ENCODE measurements at regions not wholly inside any gene's neighbourhood (a gene's known extent, or its start where the extent isn't known, plus 50 kb on each side); places are given as distances from the start of the nearest gene placed in this dataset.

GRCh38 chrX:131146702-131147101, 88.6 kb downstream of the ARHGAP36 start:
- DNase-seq (no peak), ATAC-seq (no peak)
- TF ChIP-seq POLR2A (IDR thresholded peaks at IDR 0.05): no peak
- no peak for TF ChIP-seq CTCF (IDR thresholded peaks at IDR 0.05 in 4 of 5, conservative IDR thresholded peaks at IDR 0.05 in 1 of 5)
- Histone ChIP-seq H3K27me3 (no peaks in the 10 kb centered on the region), H3K36me3 (no peaks in the 10 kb centered on the region), H3K4me3 (no peak overlapping the region), H3K4me1 (no peaks in the 10 kb centered on the region), H3K9me3 (no peaks in the 10 kb centered on the region), H3K27ac (no peak overlapping the region)
- intact Hi-C loops (cut with DNase I; ENCODE audit: low total_unique reads) (no loop called here), in situ Hi-C loops (cut with MboI; ENCODE audit: low sequenced_read_pairs in 4 of 4) (no loop called here)
